Endothelial cell of umbilical vein (primary cell): ENCODE measurements at regions not wholly inside any gene's neighbourhood (a gene's known extent, or its start where the extent isn't known, plus 50 kb on each side); places are given as distances from the start of the nearest gene placed in this dataset.

ENCODE experiments used
- EZH2 ChIP-seq: IDR thresholded peaks from 2 replicates; pipeline ENCODE4 v1.6.1; 2012; ENCODE audit warnings: borderline replicate concordance, low read depth, mild to moderate bottlenecking, moderate library complexity, low read length, inconsistent platforms; ENCODE audit not compliant: severe bottlenecking
- POLR2A ChIP-seq: IDR thresholded peaks from 2 replicates; pipeline ENCODE4 v1.6.1; 2012; ENCODE audit warnings: low read depth, mild to moderate bottlenecking, control low read depth, low read length
- POLR2AphosphoS5 ChIP-seq: IDR thresholded peaks from 2 replicates; pipeline ENCODE4 v1.6.1; 2012; ENCODE audit warnings: low read depth, mild to moderate bottlenecking, control low read depth, low read length, moderate library complexity; ENCODE audit not compliant: insufficient read depth
- TF ChIP-seq, protein P1 (sequence below), 2 donors: IDR thresholded peaks; 1 replicate in 1 of 2; 2 replicates in 1 of 2; pipeline ENCODE4 v1.5.1; 2011; ENCODE audit warnings: low read length in 2 of 2, mild to moderate bottlenecking in 2 of 2, moderate library complexity in 2 of 2, control low read depth in 1 of 2, inconsistent platforms in 1 of 2, low read depth in 1 of 2; ENCODE audit not compliant: insufficient read depth in 1 of 2; ENCODE audit errors: extremely low read depth in 1 of 2

GRCh38 chr12:113524495-113524894, 52.8 kb upstream of the LHX5 start:
- TF ChIP-seq EZH2 (no peak), POLR2AphosphoS5 (no peak), POLR2A (no peak)
- TF ChIP-seq, protein P1, sequence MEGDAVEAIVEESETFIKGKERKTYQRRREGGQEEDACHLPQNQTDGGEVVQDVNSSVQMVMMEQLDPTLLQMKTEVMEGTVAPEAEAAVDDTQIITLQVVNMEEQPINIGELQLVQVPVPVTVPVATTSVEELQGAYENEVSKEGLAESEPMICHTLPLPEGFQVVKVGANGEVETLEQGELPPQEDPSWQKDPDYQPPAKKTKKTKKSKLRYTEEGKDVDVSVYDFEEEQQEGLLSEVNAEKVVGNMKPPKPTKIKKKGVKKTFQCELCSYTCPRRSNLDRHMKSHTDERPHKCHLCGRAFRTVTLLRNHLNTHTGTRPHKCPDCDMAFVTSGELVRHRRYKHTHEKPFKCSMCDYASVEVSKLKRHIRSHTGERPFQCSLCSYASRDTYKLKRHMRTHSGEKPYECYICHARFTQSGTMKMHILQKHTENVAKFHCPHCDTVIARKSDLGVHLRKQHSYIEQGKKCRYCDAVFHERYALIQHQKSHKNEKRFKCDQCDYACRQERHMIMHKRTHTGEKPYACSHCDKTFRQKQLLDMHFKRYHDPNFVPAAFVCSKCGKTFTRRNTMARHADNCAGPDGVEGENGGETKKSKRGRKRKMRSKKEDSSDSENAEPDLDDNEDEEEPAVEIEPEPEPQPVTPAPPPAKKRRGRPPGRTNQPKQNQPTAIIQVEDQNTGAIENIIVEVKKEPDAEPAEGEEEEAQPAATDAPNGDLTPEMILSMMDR (IDR thresholded peaks at IDR 0.05; ENCODE audit: extremely low read depth in 1 of 2, insufficient read depth in 1 of 2, low read depth in 1 of 2, low read length in 2 of 2) = no peak
